ENCODE measurements at regions not wholly inside any gene's neighbourhood (a gene's known extent, or its start where the extent isn't known, plus 50 kb on each side); places are given as distances from the start of the nearest gene placed in this dataset.

- H3K9me3 Mint-ChIP-seq: no peaks in the 10 kb centered on the region
- H3K27me3 Mint-ChIP-seq (ENCODE audit: low read depth): no peaks in the 10 kb centered on the region
- no peaks in the 10 kb centered on the region for H3K4me1 Mint-ChIP-seq
- no peak for TF ChIP-seq CTCF (conservative IDR thresholded peaks at IDR 0.05)
- H3K4me3 Mint-ChIP-seq: no peak overlapping the region
- H3K27ac Mint-ChIP-seq (ENCODE audit: unreplicated experiment): no peak overlapping the region
- H3K36me3 Mint-ChIP-seq (ENCODE audit: low read depth): no peaks in the 10 kb centered on the region
- DNase-seq (ENCODE audit: low read depth, low spot score): no peak
These were observed 119.1 kb upstream of the GALNT2 start for GRCh38 chr1:229947968-229948367.

GRCh38 chr1:229948438-229948837 is 118.6 kb upstream of the GALNT2 start:
- H3K27ac Mint-ChIP-seq (ENCODE audit: unreplicated experiment): no peak overlapping the region
- H3K9me3 Mint-ChIP-seq: no peaks in the 10 kb centered on the region
- H3K4me3 Mint-ChIP-seq: no peak overlapping the region
- TF ChIP-seq CTCF (conservative IDR thresholded peaks at IDR 0.05): no peak
- no peaks in the 10 kb centered on the region for H3K4me1 Mint-ChIP-seq
- no peaks in the 10 kb centered on the region for H3K36me3 Mint-ChIP-seq (ENCODE audit: low read depth)
- no peak for DNase-seq (ENCODE audit: low read depth, low spot score)
- H3K27me3 Mint-ChIP-seq (ENCODE audit: low read depth): no peaks in the 10 kb centered on the region

GRCh38 chr1:229949500-229949899 is 117.5 kb upstream of the GALNT2 start:
- Mint-ChIP-seq H3K4me3 (no peak overlapping the region), H3K4me1 (no peaks in the 10 kb centered on the region)
- TF ChIP-seq CTCF (conservative IDR thresholded peaks at IDR 0.05): no peak

GRCh38 chr1:229950020-229950419 is 117.0 kb upstream of the GALNT2 start:
- Mint-ChIP-seq H3K36me3 (ENCODE audit: low read depth) (no peaks in the 10 kb centered on the region), H3K4me3 (no peak overlapping the region), H3K9me3 (no peaks in the 10 kb centered on the region), H3K4me1 (no peaks in the 10 kb centered on the region), H3K27me3 (ENCODE audit: low read depth) (peaks cover 5% of the 10 kb centered on the region), H3K27ac (ENCODE audit: unreplicated experiment) (no peak overlapping the region)
- no peak for TF ChIP-seq CTCF (conservative IDR thresholded peaks at IDR 0.05)
- DNase-seq (ENCODE audit: low read depth, low spot score): no peak

More at GRCh38 chr1:229949500-229949899, 117.5 kb upstream of the GALNT2 start:
- H3K36me3 Mint-ChIP-seq (ENCODE audit: low read depth): no peaks in the 10 kb centered on the region
- no peak overlapping the region for H3K27ac Mint-ChIP-seq (ENCODE audit: unreplicated experiment)
- DNase-seq (ENCODE audit: low read depth, low spot score): no peak
- H3K9me3 Mint-ChIP-seq: no peaks in the 10 kb centered on the region
- H3K27me3 Mint-ChIP-seq (ENCODE audit: low read depth): peaks cover 5% of the 10 kb centered on the region

GRCh38 chr1:229950908-229951307 is 116.1 kb upstream of the GALNT2 start:
- Mint-ChIP-seq H3K4me3 (no peak overlapping the region), H3K36me3 (ENCODE audit: low read depth) (no peaks in the 10 kb centered on the region), H3K4me1 (no peaks in the 10 kb centered on the region), H3K27ac (ENCODE audit: unreplicated experiment) (no peak overlapping the region), H3K27me3 (ENCODE audit: low read depth) (peaks cover 9% of the 10 kb centered on the region), H3K9me3 (peaks cover 4% of the 10 kb centered on the region)
- TF ChIP-seq CTCF (conservative IDR thresholded peaks at IDR 0.05): no peak
- no peak for DNase-seq (ENCODE audit: low read depth, low spot score)

All from neural crest cell (in vitro differentiated cells).